H7 (cell line): ENCODE measurements at regions not wholly inside any gene's neighbourhood (a gene's known extent, or its start where the extent isn't known, plus 50 kb on each side); places are given as distances from the start of the nearest gene placed in this dataset.

ENCODE experiments used
- DNase-seq: peaks from one replicate; pipeline ENCODE4 v3.0.0; 2012
- H3K27me3 ChIP-seq: 2 replicates; pipeline ENCODE4 v1.6.0; 2011; ENCODE audit warnings: mild to moderate bottlenecking, low read length; ENCODE audit not compliant: control insufficient read depth, insufficient read depth
- H3K36me3 ChIP-seq: replicated peaks from 2 replicates; pipeline ENCODE4 v1.5.1; 2011; ENCODE audit warnings: low read length; ENCODE audit not compliant: control insufficient read depth, insufficient read depth
- H3K4me3 ChIP-seq: 2 replicates; pipeline ENCODE4 v1.5.1; 2011; ENCODE audit warnings: low read depth, mild to moderate bottlenecking, control low read depth, low read length, moderate library complexity; ENCODE audit not compliant: insufficient read depth

DNA sequence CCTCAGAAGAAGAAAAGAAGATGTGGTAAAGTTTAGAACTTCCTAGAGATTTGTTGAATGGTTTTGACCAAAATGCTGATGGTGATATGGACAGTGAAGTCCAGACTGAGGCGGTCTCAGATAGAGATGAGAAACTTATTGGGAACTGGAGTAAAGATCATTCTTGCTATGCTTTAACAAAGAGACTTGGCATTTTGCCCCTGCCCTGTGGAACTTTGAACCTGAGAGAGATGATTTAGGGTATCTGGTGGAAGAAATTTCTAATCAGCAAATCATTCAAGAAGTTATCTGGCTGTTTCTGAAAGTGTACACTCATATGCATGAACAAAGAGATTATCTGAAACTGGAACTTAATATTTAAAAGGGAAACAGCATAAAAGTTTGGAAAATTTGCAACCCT, 505.2 kb downstream of the NSUN3 start:
- DNase-seq: no peak
- Histone ChIP-seq H3K4me3 (no peak overlapping the region), H3K27me3 (no peaks in the 10 kb centered on the region), H3K36me3 (no peaks in the 10 kb centered on the region)

DNA sequence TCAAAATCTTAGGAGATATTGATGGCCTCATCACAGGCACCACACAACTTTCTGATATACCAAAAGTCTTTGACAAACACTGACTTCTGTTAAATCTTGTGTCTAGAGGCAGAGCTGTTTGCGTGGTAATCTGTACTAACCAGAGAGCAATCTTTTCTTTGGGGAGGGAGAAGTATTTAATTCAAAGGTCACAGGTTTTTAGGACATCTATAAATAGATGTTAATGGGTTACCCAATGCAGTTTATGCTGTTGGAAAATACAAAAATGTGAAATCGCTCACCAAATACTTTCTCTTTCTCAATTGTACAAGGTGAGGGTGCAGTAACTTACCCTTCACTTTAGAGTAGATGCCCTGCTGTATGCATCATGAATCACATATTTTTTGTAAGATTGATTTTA, 510.5 kb downstream of the NSUN3 start:
- DNase-seq: no peak
- no peaks in the 10 kb centered on the region for H3K27me3 ChIP-seq
- no peak overlapping the region for H3K4me3 ChIP-seq
- H3K36me3 ChIP-seq: no peaks in the 10 kb centered on the region

DNA sequence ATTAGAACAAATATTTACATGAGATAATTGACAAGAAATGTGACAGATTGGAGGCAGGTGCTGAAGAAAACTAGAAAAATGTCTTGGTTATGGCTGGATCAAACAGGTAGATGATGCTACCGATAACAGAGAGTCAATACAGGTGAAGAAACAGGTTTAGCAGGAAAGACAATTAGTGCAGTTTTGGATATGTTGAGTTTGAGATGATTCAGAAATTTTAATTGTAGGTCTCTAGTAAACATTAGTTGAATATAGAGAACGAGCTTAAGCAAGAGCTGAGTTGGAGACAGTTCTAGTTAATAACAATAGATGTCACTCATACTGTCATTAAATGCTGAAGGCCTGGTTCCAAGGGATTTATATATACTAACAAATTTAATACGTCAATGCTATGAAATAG, 524.4 kb downstream of the NSUN3 start:
- no peaks in the 10 kb centered on the region for H3K27me3 ChIP-seq
- DNase-seq: no peak
- no peak overlapping the region for H3K4me3 ChIP-seq
- no peaks in the 10 kb centered on the region for H3K36me3 ChIP-seq

DNA sequence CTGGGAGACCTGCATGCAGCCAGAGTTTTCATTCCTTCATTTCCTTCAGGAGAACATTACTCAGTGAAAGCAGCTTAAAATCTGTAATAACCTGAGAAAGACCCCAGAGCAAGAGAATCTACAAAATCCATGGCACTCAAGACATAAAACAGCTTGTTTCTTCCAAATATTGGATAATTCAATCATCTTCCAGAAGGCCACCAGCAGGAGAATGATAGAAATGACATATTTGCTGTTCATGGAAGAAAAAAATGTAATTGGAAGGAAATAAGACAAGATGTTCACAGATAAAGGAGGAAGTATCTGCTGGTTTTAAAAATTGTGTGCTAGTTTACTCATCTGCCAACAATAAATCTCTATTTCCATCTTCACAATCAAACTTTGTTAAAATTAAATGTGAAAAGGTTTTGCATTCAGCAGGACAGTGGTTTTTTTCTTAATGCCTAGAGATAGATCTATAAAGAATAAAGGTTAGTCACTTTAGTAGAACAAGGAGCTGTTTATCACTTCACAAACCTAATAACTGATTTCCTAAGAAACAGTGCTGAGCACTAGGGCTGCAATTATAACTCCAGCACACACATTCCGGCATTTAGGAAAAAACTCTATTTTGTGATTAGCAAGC, 530.8 kb downstream of the NSUN3 start:
- H3K4me3 ChIP-seq: no peak overlapping the region

DNA sequence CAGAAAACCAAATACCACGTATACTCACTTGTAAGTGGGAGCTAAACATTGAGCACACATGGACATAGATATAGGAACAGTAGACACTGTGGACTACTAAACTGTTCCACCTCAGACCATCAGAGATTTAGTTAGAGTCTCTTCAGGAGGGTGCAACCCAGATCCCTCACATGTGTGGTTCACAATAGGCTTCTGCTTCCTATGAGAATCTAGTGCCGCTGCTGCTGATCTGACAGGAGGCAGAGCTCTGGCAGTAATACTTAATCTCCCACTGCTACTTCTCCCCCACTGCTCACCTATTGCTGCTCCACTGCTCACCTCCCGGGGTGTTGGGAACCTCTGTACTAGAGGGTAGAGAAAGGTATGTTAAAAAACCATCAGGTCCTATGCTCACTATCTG, 533.3 kb downstream of the NSUN3 start:
- no peak for DNase-seq
- no peaks in the 10 kb centered on the region for H3K36me3 ChIP-seq
- no peak overlapping the region for H3K4me3 ChIP-seq
- H3K27me3 ChIP-seq: no peaks in the 10 kb centered on the region

More for the DNA sequence above, 530.8 kb downstream of the NSUN3 start:
- H3K27me3 ChIP-seq: no peaks in the 10 kb centered on the region
- H3K36me3 ChIP-seq: no peaks in the 10 kb centered on the region
- DNase-seq: no peak

DNA sequence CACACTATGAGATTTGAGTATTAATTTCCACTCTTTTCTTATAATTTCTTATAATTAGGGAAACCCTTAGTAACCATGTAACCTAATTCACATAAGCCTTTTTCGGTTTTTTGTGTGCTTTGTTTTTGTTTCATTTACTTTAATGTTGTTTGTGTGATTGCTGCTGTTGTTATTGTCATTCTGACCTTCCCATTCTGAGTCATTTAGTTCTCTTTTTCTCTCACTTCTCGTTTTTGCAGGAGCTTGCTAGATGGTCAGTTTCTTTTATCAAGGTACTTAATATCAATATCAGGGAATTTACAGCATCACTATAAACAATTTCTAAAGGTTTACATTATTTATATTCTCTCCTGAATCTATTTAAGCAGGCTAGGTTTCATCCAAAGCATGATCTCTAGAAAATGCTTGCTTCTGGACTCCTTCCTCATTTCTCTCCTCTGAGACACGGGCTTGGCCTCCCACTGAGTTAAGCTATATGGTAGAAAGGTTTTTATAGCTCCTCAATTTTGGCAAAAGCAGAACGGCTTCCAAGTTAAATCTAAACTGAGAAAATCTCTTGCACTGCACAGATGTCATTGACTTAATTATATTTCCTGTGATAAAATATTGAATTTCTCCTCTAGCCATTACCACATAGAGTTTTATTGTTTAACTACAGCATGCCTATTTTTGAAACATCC, 534.2 kb downstream of the NSUN3 start:
- no peak for DNase-seq
- no peaks in the 10 kb centered on the region for H3K36me3 ChIP-seq

DNA sequence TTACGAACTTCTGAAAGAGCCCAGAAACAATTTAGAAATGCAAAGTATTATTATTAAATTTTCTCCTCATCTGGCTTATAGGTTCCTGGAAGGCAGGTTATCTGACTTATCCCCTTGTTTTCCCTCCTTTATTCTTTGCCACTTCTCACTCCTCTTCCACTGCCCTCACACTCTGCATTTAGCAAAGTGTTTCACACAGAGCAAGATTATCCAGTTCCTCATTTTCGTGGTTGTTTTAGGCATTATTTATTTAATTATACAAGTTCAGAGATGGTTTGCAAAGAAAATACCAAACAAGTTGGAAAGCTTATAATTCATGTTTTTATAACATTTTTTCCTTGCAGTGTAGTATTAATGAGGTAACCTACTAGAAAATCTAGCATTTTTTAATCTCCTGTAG, 544.9 kb downstream of the NSUN3 start:
- Histone ChIP-seq H3K36me3 (no peaks in the 10 kb centered on the region), H3K4me3 (no peak overlapping the region), H3K27me3 (no peaks in the 10 kb centered on the region)
- DNase-seq: no peak

More for the DNA sequence above, 534.2 kb downstream of the NSUN3 start:
- H3K27me3 ChIP-seq: no peaks in the 10 kb centered on the region
- H3K4me3 ChIP-seq: no peak overlapping the region

DNA sequence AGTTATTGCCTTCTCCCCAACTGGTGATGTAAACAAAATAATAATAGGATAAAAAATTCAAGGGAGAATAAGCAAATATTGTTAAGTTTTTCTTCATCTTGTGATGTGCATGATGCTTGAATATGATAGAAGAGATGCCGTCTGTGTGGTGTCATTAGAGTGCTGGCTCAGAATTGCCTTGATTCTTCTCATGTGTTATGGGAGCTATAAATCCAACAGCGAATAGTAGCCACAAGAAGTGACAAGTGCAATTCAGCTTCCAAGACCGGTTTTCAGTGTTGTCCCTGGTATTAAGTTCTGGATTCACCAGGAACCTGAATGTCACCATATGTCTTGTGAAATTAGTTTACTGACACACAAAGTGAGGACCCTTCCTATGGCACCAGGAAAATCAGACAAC, 547.0 kb downstream of the NSUN3 start:
- Histone ChIP-seq H3K4me3 (no peak overlapping the region), H3K36me3 (no peaks in the 10 kb centered on the region), H3K27me3 (no peaks in the 10 kb centered on the region)
- DNase-seq: no peak

DNA sequence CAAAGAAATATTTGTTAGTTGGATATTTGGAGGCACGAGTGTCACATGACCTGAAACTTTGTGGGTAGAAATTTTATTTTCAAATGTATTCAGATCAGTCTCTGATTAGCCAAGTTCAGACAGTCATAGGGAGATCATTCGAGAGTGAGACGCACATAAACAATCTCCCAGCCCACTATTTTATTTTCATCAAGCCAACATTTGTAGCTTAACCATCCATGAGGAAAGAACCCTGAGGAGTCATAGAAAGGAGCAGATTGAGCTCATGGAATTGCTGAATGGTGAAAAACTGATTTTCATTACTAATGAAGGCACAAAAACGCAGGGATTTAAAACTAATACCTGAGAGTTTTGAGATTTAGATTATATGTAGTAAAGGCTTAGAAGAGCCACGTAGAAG, 548.7 kb downstream of the NSUN3 start:
- no peak overlapping the region for H3K4me3 ChIP-seq
- no peak for DNase-seq
- H3K27me3 ChIP-seq: no peaks in the 10 kb centered on the region
- no peaks in the 10 kb centered on the region for H3K36me3 ChIP-seq

DNA sequence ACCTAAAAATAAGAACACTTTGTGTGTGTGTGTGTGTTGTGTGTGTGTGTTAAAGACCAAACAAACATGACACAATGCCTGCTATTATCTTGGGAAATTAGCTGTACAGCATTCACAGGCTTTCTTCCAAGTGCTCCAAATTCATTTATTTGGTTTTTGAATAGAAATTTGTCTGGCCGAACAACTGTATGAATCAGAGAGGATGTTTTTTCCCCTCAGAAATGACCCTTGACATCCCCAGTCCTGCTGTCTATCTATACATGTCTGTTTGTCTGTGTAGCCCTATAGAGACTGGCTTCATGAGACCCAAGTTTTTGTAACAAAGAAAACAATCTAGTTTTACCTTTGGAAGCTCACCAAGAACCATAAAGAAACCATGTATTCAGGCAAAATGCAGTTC, 549.8 kb downstream of the NSUN3 start:
- Histone ChIP-seq H3K4me3 (no peak overlapping the region), H3K36me3 (no peaks in the 10 kb centered on the region), H3K27me3 (no peaks in the 10 kb centered on the region)
- no peak for DNase-seq

DNA sequence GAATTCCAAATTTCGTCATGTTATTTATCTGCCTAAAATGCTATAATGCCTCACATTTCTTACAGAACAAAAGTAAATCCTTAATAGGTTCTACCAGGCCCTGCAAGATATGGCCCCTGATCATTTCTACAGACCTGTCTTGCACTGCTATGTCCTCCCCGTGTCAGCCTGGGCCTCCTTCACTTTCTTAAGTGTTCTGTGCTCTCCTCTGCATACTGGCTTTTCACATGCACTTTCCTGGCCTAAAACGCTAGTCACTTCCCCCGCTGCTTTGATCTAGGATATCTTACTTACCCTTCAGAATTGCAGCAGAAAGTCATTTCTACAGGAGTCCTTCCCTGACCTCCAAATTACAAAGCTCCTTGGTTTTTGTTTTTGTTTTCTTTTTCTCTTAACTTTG, 551.3 kb downstream of the NSUN3 start:
- H3K36me3 ChIP-seq: no peaks in the 10 kb centered on the region

DNA sequence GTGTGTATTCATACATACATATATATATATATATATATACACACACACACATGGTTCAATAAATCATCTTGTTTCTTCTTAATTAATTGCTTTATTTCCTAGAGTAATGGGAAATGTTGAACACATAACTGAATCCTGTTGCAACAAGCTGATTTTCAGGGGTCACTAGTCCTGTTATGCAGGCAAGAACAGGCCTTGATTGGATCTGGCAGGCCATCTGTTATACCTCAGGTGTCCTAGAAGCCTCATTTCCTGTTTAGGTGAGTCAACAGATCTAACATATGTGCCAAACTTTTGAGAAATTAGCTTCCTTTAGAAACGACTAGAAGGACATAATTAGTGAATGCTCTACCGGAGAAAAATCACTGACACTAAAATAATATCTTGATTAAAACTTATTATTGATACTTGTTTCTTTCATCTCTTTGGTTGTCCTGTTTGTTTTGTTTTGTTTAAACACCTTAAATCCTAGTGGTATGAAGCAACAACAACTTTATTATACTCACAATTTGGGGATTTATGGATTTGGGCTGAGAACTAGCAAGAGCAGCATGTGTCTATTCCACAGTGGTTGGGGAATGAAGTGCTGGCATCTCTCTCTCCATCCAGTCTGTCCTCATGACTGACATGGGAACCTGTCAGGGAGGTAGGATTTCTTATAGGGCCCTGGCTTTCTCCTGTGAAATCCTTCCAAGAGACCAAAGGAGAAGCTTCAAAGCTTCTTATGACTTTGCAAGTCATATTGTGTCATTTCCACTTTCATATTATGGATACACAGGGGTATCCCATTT, 552.6 kb downstream of the NSUN3 start:
- DNase-seq: no peak
- Histone ChIP-seq H3K36me3 (no peaks in the 10 kb centered on the region), H3K4me3 (no peak overlapping the region), H3K27me3 (no peaks in the 10 kb centered on the region)

More for the DNA sequence above, 551.3 kb downstream of the NSUN3 start:
- no peaks in the 10 kb centered on the region for H3K27me3 ChIP-seq
- H3K4me3 ChIP-seq: no peak overlapping the region
- DNase-seq: no peak

DNA sequence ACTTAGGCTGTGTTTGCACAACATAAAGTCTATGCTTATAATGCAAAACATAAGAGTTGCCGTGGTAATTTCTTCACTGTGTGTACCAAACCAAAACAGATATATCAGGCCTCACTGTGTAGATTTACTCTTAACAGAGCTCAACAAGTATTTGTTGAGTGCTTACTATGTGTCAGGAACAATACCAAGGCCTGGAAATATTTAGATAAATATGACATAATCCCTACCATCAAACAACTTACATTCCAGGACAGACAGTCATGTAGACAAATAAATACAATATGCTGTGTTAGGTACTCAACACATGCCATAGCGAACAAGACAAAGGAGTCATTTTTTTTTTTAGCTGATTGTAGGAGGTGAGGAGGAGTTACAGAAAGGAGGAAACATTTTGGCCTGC, 554.0 kb downstream of the NSUN3 start:
- no peak for DNase-seq
- Histone ChIP-seq H3K36me3 (no peaks in the 10 kb centered on the region), H3K4me3 (no peak overlapping the region), H3K27me3 (no peaks in the 10 kb centered on the region)

DNA sequence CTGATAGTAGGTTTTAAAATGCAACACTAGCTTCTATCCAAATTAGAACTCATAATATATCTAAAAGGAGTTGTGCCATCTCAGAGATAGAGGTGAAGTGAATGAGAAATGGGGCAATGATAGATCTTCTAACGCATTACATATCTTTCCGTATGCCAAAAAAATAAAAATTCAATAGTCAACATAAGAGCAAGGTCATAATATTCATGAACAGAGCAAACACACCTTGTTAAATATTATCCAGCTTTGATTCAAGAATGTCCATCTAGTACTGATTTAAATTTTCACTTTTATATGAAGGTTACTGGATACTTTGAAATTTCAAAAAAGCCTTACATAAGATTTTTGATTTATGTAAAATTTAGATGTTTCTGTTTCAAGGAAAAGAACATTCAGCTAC, 554.5 kb downstream of the NSUN3 start:
- no peaks in the 10 kb centered on the region for H3K36me3 ChIP-seq
- no peaks in the 10 kb centered on the region for H3K27me3 ChIP-seq
- no peak overlapping the region for H3K4me3 ChIP-seq
- no peak for DNase-seq

DNA sequence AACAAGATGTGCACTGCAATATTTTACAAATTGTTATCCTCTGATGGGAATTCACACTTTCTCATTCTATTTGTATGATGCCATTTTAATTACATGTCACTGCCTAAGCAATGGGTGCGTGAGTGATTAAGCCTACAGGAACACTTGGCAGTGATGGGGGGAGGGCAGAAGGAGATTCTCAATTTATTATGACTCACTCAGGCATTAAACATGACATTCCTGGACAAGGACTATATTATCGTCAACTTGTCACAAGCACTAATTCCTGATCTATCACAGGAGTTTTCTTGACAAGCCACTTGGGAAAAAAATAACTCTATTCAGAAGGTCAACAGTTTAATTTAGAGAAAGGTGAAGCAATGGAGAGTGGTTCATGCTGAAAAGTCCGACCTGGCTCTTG, 556.8 kb downstream of the NSUN3 start:
- no peaks in the 10 kb centered on the region for H3K36me3 ChIP-seq
- H3K4me3 ChIP-seq: no peak overlapping the region
- DNase-seq: no peak
- no peaks in the 10 kb centered on the region for H3K27me3 ChIP-seq
